HG02943 (cell line): ENCODE measurements at regions not wholly inside any gene's neighbourhood (a gene's known extent, or its start where the extent isn't known, plus 50 kb on each side); places are given as distances from the start of the nearest gene placed in this dataset.
"Not testable (repeated sequence)": the region's sequence is repeated elsewhere in the genome, so short reads cannot be mapped to it uniquely, and the experiment has no call there.

Experiments used
- ATAC-seq: cut with Tn5 transposase; IDR thresholded peaks from one replicate; pipeline ENCODE4 v1.9.1; 2021; ENCODE audit warnings: mild to moderate bottlenecking, low read depth, moderate library complexity; ENCODE audit not compliant: unreplicated experiment

DNA sequence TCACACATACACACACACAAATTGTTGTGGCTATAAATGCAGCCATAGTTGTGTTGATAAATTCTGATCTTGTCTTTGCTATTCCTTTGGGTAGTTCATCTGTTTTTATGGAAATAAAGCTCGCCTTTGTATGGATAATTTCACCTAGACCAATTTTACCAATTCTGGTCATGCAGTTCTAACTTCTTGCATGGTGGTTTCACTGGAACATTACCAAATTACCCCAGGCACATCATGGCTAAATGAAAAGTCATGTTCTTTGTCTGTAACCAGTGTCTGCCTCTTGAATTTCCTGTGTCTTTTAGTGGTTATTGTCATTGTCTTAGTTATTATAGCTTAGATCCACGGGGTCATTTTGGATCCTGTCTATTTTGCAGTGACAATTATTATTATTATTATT, 50.3 kb upstream of the TMC1 start:
- no peak for ATAC-seq

DNA sequence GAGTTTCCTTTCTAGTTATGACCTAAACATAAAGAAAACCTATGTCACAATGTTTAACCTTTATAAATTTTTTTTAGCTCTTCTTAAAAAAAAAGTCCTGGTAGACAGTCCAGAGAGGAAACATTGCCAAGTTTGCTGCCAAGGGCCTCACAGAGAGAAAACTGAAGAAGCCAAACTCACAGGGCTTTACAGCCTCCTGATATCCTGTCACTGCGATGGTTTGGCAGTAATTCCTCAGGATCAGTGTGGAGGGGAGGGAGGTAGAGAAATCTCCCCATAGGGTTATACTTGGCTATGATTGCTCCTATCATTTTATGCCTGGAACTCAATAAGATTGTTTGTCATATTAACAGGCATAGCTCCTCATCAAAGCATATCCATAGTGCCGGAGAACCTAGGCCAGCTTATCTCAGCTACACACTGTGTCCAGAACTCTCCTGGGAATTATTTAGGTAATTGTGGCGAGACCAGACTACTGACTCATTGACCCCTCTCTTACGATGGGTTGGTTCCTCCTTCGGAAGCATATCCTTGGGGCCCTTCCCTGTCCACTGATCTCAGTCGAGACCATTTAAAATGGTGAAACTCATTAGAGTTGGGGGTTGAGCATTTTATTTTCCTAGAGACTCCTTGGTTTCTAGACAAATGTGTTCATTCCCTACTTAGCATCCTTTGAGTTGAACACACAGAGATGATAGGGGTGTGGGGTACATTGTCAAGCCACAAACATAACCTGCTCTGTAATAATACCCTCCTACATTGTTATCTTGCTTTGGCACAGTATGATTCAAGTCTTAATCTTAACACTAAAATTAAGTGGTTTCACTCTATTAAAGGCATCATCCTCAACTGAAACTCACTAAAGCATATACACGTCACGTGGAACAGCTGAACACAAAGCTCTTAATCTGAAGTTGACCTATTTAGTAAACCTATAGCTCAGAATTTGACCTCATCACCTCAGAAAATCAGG, 53.4 kb upstream of the TMC1 start:
- no peak for ATAC-seq

DNA sequence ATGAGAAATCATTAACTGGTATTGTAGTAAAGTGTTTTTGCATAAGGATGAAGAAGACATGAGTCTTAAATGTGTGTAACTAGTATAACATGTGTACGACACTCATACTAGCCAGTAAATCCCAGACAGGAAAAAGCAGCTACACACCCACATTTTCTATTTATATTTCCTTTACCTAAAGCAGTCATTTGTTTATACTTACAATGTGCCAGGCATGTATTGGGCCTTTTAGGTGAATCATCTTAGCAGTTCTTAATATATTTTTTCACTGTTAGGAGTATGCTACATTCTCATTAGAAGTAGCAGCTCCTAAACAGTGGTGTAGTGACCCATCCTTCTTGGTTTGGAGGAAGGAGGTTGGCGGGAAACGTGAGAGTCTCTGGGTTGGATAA, 55.8 kb upstream of the TMC1 start:
- ATAC-seq: no peak

DNA sequence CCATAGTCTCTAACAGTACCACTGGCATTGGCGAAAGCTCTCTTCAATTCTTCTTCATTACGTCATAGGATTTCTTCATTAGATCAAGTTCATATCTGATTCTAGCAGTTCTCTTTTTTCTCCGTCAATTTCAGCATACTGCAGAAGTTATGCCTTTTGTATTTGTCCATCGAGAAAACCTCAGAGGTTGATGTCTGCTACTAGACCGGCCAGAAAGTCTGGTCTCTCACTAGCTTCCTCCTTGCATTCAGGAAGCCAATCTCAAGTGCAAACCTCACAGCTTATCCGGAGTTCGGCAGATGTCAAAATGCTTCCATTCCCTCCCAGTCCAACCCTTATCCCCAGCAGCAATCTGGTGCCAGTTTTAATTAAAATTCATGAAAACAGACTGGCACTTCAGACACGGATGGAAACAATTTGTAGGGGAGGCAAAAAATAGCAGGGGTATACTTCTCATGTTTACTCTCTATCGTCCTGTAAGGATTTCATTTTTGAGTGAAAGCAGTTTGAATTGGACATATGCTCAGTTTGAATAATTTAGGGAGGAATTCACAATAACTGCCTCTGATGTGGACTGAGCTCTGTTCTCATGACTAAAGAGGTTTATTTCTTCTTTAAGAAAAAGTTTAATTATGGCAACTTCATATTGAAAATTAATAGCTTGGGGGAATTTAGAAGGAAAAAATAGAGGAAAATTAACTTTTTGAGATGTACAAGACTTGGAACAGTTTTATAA, 56.4 kb upstream of the TMC1 start:
- peak; percentile 68 for ATAC-seq

DNA sequence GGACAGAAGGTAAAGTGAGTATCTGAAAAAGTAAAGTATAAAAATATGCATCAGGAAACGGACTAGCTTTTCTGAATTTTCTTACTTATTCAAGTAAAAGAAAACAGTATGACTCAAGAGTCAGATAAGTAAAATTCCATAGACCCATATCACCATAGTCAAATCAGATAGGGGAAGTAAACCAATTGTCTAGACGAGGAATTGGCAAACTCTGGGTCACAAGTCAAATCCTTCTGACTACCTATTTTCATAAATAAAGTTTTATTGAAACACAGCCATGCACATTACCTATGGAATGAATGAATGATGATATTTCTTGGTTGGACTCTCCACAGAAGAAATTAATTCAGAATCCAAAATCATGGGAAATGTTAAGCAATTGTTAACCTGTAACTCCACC, 59.1 kb upstream of the TMC1 start:
- ATAC-seq: no peak

DNA sequence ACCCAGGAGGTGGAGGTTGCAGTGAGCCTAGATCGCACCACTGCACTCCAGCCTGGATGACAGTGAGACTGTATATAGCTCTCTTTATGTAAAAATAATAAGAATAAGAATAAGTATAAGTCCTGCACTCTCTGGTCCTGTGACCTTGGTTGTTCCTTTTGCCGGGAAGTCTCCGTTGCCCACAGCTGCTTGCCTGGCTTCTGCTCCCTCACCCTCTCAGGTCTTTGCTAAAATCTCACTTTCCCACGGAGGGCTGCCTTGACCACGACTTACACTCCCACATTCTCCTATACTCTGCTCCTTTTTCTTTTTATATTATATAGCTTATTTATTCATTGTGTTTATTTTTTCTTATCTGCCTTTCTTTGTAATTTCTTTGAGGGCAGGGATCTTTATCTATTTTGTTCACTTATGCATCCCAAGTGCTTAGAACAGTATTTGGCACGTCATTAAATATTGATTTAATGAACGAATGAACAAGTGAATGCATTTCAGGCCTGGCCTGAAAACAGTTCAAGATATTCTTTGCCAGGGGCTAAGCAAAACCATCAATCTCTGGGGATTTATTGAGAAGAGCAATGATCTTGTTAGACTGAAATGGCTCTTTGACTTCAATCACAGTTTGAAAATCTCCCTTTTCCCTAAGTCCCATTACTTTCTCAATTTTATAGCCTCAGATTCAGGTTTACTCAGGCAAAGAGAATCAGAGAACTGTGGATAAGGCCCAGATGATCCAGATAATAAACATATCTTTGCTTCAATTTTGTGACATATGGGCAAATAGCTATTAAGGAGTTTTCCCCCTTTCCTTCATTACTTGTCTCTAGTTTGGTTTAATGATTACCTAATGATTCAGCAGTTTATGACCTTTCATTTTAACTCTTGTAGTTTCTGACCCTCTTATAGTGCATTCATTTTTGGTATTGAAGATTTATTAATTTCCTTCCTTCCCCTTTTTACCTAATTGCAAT, 60.8 kb upstream of the TMC1 start:
- no peak for ATAC-seq

DNA sequence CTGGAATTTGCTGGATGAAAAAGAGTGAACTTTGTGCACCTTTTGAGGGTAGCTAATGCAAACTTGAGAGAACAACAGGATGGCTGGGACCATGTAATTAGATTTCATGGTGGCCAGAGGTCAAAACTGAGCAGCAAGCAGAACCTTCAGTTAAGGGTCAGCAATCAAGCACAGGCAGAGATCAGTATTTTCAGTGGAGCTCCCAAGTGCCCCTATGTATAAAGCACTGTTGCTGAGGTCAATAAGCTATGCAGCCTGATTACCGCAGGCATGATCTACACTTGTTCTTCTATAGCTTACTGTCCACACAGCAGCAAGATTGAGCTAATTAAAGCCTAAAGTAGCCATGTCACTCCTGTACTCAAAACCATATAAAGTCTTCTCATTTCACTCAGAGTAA, 62.1 kb upstream of the TMC1 start:
- no peak for ATAC-seq

DNA sequence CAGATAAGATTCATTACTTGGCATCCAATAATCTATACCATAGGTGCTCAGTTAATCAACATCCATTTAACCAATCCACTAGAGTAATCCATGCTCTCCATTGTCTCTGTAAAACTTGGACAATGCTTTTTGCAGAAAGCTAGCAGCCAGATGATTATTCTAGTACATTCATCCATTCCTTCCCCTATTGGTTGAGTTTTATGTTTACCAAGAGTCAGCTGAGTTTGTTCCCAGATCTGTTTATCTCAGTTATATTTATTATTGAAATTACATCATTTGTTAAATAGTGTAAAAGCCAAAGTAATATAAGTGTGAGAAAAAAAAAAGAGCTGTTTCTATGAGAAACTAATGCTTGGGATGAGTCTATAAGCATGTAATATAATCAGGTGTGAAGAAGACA, 63.3 kb upstream of the TMC1 start:
- no peak for ATAC-seq

DNA sequence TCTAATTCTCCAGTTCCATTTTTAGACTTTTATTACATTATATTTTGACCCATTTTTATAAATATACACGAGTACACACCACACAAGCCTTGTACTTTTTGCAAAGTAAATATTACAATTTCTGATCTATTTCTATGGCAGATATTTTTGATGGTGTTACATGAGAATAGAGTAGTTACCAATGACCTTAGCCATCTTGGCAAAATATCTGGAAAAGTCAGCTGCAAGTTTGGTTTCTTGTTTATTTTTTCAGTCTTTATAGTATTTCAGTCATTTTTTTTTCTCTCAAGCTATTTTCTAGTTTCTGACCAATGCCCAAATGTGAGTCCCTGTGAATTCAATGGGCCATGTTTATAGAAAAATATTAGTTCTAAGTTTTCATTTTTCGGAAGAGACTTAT, 64.0 kb upstream of the TMC1 start:
- ATAC-seq: no peak

DNA sequence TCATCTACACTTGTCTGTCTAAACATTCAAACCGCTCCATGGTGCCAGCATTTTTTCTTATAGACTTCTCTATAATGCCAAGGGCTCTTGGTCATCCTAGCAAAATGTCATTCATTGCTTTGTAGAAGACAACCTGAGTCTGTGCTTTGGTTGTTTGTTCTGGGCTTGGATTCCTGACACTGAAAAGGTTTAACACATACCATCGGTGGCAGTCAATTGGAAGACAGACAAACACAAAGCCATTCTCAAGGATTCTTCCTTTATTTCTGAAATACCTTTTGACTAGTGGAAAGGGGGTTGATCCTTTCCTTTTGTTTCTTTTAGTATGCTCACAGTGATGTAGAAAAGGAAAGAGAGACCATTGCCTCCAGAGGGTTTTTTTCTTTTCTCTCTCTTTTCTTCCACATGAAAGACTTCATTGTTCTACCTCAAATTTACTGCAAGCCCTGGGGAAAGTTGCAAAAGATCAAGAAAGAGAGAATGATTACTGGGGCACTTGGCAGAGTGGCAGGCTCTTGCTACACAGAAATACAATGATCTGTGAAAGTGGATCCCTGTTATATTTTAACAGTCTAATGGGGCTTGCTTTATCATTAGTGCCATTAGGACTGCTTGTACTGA, 66.4 kb upstream of the TMC1 start:
- ATAC-seq: no peak

DNA sequence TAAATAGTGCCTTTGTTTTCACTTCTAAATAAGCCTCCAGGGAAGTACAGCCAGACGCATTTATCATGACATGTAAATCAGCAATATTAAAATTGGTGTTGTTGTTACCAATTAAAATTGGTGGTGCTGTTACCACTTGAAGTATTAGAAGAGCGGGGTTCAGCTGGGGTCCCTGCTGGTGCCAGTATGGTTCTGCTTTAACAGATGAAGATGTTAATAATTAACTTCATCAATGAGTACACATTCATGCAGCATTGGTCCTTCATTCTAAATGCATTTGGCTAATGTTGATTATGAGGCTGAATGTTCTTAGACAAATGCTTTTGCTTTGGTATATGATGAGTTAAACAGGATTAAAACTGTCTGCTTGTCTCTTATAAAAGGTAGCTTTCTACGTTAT, 67.6 kb upstream of the TMC1 start:
- no peak for ATAC-seq

DNA sequence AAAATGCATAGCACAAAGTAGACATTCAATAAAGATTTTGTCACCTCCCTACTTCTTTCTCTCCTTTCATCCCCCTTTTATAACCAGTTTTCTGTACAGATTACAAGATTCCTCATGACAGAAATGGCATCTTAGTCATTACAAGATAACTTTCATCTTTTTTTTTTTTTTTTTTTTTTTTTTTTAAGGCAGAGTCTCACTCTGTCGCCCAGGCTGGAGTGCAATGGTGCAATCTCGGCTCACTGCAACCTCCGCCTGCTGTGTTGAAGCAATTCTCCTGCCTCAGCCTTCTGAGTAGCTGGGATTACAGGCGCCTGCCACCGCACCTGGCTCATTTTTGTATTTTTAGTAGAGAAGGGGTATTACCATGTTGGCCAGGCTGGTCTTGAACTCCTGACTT, 75.2 kb upstream of the TMC1 start:
- not testable (repeated sequence) for ATAC-seq

DNA sequence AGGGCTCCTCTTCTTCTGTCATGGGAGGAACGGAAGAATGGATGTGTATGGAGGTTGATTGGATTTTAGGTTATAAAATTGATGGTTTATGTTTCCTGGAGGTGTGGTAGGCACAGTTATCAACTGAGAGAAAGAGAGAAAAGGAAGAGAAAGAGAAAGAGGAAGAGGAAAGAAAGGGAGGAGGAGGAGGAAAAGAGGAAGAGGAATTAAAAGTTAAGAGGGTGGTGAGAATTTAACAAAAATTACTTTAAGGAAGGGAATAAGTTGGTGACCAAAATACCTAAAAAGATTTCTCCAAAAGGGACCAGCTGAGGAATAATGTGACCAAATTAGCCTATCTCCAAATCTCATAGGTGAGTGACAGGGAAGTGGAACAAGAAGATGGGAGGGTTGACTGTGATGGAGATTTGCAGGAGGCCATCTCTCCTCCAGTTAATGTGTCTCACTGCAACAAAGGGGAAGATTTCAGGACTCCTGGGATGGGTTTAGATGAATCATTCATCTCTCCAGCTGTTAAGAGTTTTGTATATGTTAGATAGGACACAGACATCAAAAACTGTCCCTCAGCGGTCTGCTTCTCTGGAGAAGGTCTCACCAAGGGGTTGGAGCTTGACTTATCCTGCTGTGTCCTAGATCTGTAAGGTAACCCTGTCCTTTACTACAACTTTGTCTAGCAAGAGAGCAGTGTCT, 76.0 kb upstream of the TMC1 start:
- ATAC-seq: no peak

DNA sequence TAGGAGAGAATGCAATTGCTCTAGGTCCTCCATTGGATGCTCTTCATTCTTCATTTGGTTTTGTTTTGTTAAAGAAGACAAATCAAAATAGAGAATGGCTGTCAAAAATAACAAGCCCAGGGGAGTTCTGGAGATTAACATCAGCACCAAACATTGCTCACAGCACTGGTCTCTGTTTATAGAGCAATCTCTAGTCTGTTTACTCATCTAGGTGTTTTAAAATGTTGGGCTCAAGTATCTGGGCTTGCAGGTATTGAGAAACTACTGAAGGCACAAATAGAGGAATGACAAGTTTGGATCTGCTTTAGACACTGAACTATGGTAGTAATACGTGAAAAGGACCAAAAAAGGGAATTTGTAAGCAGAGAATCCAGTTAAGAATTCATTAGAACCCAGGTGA, 77.0 kb upstream of the TMC1 start:
- ATAC-seq: no peak

DNA sequence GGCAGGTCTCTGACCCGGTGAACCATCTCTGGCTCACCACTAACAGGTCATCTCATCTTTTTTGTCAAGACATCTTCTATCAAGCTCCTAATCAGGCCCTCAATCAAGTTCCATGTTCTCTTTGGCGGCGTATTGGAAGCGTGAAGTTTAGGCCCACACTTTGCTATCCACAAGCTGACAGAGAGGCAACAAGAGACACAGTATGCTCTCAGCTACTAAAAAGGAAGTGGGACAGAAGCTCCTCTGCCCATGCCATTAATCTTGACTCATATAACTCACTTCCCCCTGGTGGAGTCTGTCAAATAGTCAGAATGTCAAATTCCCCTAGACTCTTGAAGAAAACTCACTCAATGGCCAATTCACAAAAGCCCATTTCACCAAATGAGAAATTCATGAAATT, 77.6 kb upstream of the TMC1 start:
- peak; percentile 92 for ATAC-seq

DNA sequence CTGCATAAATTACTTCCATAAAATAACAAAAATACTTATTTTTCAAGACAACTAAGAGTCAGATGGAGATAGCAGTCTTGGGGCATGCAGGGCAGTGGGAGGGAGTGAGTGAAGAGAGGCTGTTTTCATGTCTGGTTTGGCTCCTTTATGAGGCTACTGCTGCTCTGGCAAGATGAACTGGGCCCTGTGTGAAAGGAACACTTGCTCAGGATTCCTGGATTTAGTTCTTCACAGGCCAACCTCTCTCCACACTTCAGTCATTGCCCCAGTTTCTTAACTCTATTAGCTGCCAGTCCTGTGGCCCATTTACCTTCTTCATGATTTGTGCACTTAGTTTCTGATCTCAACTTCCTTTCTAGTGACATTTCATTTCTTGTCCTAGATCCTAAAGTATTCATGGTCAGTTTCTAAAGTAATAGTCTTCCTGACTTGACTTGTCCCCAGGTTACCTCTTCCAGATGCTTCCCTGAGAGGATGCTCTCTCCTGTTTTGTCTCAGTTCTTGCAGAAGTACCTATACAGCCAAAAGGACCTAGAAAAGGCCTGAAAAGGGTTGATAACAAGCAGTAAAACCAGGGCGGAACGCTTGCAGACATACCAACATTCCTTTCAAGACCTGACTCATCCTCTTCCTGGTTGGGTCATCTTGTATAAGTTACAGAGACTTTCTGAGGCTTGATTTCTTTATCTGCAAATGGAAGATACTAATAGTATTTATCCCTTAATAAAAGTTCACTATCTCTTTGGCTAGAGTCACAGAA, 77.0 kb upstream of the ZFAND5 start:
- no peak for ATAC-seq

DNA sequence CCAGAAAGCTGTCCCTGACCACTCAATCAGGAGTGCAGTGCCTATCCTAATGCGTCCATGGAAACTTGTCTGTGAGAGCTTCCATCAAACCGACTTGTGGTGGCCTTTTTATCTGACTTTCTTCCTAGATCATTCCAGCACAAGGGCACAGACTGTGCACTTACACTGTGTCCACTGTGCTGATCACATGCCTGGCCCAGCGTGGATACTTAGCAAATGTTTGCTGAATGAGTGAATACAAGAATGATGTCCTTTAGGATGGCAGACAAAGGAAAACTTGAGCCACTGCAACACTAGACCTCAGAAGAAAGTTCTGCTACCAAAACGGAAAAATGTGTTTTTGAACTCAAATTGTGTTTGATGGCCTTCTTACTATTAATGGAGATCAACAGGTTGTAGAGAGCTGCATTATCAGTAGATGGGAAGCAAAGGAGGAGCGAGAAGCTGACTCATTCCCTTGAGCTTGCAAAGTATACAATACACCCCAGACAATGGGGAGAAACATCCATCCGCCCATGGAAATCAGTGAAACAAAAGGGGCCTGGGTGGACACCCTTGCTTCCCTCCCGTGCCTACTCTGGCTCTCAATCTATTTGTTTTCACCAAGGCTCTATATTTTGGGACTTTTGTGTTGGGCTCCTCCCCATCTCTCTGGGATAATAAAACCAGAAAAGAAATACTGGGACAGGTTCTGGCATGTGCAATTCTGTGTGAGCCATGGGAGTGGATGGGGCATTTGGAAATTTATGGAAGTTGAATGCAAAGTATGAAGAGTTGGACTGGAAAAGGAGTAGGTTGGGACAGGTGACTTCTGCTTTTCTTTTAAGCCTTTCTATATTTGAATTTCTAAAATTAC, 76.2 kb upstream of the ZFAND5 start:
- ATAC-seq: no peak

DNA sequence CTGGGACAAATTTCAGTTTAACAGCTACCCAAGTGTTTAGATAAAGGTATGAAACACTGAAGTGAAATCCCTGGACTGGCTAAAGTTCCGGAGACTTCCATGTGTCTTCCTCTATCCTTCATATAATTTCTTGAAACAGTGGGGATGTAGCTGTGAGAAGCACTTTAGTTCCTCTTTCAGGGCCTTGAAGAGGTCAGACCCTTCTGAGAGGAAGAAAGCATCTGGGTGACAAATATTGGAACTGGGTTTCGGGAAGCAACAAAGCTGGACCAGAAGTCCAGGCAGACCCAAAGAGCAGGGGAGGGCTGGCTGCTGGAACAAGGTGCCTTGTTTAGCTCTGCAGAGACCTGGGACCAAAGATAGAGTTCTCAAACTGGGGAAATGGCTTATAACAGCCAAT, 75.4 kb upstream of the ZFAND5 start:
- no peak for ATAC-seq
